ENCODE measurements at regions not wholly inside any gene's neighbourhood (a gene's known extent, or its start where the extent isn't known, plus 50 kb on each side); places are given as distances from the start of the nearest gene placed in this dataset.

DNA sequence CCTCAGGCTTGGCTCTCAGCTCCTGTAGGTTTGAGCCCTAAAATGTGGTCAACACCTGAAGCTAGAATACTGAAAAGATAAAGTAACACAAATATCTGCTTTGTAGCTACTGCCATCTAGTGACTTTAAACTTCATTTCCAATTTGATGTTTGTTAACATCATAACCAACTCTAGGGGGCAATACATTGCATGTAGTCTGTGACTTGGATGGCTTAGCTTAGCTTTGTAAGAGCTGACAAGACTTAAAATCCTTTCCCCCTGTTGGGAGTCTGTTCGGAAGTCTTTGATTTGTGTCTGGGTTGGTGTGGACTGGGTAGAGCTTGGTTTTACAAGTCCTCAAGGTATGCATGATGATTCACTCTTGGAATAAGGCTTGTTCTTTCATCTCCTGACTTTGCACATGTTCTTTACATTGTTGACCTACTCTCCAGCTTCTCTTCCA, 51.7 kb downstream of the SCN11A start:
- DNase-seq (ENCODE audit: low read depth), result peak; percentile 65

DNA sequence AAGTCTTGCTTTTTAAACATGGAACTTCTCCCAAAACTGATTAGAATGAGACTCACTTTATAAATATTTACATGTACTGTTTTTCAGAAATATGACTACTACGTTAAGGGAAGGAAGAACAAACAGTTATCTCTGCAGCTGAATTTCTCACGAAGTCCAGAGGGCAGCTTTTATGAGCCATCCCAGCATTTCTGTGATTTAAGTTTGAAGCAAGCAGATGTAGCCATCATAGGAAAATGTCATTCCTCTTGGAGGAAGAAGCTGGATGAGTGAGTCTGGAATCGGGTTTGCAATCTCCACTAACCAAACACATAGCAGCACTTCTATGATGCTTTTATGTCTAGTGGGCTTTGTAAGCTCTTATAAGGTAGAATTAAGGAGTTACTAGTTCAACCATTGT, 53.7 kb downstream of the SCN11A start:
- no peak for DNase-seq (ENCODE audit: low read depth)

DNA sequence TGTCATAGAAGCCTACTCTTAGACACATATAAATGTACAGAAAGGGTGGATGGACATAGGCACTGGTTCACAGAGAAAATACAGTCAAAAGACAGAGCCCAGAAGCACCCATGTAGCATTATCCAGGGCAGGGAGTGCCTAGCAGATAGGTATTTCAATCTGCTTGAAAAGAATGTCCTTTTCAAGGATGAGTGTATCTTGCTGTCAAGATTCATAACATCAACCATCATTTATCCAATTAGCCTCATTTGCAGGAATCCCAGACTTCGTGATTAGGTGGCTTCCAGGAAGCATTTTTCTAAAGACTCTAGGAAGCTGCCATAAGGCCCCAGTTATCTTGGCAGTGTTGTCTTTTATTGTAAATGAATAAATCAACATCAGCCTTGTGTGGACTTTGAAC, 55.6 kb downstream of the SCN11A start:
- no peak for DNase-seq (ENCODE audit: low read depth)

DNA sequence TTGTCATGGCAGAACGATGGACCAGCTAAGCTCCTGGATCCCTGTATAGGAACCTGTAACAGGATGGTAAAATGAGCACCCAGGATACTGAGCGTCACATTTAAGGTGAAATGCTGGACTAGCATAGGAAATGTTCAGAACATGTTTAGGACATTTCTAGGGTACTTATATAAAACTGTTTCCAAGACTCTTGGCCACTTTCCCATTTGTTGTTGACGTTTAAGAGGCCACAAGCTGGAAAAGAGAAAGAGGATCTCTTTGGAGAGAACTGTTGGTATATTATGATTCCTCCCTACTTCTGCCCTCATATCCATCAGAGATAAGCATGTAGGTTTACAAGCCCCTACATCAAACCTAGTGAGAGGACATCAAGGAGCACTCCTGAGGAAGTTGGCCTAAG, 57.5 kb downstream of the SCN11A start:
- no peak for DNase-seq (ENCODE audit: low read depth)

DNA sequence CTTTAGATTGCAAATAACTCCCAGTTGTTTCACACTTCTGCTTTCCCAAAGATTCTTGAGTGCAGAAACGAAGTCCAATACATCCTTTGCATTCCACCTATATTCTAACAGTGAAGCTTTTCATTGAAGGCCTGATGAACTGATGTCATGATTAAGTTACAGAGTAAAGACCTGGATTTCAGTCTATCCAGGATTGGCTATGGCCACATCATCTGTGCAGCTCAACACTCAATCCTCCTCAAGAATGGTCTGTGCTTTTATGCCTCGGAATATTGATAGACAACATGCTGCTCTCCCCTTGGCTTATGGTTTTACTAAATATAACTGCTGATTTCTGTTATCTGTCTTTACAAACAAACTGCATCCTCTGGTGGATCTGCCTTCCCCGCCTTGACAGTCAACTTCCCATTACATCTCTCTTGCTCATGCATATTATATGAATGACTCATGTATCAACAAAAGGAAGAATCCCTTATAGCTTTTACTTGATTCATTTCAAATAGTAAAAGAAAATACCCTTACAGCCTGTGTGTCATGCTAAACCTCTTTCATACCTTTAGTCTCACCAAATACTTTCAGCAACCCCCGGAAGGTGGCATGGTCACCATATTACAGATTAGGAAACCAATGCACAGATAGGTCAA, 59.5 kb downstream of the SCN11A start:
- DNase-seq (ENCODE audit: low read depth), result peak; percentile 72

DNA sequence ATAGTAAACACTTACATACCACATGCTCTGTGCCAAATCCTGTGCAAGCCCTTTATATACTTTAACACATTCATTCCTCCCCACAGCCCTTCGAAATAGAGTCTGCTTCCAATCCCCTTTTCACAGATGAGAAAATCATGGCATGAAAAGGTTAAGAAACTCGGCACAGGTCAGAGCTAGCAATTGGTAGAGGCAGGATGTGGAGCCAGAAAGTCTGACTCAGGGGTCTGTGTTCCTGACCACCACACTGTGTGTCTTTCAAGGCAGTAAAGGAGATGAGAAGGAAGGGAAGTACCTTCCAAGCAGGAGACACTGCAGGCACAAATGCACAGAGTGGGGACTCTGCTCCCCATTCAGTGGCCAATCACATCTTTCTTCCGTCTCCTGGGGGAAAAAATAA, 61.1 kb downstream of the SCN11A start:
- no peak for DNase-seq (ENCODE audit: low read depth)

DNA sequence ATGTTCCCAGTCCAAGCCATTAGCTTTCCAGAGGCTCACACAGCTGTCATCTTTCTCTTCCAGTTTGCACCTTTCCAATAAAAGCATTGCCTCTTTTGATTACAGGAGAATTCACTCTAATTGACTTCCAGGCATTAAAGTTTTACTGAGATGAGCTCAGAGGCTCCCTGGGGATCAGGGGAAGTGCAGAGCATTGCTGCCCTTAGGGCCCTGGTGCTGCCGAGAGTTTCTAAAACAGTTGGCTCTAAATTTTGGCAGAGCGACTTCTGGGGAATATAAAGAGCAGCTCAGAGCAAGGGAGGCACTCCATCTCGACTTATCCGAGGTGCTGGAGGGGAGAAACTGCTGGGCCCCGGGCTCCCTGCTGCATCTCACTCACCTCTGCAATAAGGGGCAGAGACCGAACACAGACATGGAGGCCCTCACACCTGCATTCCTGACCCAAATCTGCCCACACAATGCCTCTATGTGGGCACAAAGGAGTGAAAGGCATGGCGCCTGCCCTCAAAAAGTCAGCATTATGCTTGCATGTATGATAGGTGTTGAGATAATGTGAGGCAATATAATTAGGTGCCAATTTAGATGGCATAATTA, 61.7 kb downstream of the SCN11A start:
- no peak for DNase-seq (ENCODE audit: low read depth)

DNA sequence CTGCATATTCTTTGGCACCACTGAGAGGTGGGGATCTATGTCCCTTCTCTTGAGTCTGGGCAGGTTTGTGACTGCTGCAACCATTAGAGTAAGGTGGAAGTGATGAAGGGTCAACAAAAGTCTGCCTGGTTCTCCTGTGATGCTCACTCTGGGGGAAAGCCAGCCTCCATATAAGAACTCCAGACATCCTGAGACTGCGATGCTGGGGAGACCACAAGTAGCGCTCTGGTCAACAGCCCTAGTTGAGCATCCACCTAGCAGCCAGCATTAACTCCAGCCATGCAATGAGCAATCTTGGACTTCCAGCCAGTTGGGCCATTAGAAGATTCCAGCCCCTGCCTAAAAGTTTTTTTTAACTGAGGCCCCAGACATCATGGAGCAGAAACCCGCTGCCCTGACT, 62.8 kb downstream of the SCN11A start:
- DNase-seq (ENCODE audit: low read depth), result no peak

DNA sequence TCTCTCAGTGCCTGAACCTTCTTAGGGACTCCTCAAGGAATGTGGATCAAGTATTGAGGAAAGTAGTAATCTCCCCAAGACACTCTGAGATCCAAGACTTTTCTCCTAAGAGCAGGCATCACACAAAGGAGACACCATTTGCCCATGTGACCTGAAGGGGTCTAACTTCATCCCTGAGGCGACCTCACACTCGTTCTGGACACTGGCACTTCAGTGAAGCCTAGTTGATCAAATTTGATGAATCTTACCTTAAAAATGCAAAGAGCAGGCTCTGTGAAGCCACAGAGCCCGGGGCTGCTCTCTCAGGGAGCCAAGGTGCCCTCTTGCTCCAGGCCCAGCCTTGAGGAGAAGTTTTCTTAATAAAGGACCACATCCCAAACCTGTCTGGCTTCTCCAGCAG, 64.3 kb downstream of the SCN11A start:
- DNase-seq (ENCODE audit: low read depth), result no peak

DNA sequence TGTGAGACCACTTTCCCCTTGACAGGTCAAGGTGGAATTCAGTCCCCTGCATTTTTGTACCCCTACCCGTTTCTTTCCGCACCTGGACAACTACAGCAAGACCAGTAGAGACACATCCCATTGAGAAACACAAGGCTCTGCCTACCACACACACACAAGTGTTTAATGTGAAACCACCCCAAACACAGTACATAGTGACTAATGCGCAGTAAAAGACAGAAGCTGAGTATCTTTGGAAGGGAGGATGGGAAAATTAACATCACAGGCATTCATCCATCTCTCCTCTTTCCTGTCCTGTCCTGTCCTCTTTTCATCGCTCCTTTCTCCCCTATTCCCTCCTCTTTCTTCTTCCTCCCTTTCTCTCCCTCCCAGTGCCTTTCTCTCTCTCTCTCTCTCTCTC, 64.8 kb downstream of the SCN11A start:
- DNase-seq (ENCODE audit: low read depth), result no peak

DNA sequence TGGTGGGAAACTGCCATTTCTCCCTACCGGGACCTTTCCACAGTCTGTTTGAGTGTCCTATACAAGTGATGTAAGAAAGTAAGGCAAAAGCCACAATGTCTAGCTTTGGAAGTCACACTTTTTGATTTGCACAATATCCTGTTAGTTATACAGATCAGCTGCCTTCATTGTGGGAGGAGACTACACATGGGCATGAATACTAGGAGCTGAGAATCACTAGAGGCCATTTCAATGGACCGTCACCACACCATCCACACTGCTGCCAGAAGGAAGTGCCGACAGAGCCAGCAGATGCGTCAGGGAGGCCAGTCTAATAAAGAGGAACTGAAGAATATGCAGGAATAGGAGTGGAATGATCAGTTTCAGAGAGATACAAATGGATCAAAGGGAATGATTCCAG, 65.8 kb downstream of the SCN11A start:
- DNase-seq (ENCODE audit: low read depth), result no peak

DNA sequence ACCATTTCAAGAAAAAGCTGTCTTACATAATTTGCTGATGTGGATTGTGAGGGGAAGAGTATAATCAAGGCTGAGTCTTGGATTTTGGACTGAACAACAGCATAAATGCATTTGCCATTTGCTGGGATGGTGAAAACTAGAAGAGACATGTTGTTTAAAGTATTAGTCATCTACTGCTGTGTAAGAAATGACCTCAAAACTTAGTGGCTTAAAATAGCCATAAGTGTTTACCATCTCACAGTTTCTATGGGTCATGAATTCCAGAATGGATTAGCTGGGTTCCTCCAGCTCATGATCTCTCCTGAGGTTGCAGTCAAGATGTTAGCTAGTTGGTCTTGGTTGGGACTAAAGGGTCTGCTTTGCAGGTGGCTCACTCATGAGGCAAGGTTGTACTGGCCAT, 66.2 kb downstream of the SCN11A start:
- peak; percentile 21 for DNase-seq (ENCODE audit: low read depth)

DNA sequence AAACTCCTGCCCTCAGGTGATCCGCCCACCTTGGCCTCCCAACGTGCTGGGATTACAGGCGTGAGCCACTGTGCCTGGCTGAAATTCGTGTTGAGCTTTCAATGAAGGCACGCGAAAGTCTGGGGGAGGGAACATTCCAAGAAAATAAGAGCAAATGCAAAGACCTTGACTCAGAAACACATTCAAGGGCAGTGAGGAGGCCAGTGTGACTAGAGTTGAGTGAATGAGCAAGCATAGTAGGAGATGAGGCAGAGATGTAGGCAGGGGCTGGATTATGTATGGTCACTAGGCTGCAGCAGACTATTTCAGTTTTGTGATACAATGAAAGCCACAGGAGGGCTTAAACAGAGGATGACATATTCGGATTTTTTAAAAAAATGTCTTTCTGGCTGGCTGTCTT, 67.0 kb downstream of the SCN11A start:
- DNase-seq (ENCODE audit: low read depth), result no peak

DNA sequence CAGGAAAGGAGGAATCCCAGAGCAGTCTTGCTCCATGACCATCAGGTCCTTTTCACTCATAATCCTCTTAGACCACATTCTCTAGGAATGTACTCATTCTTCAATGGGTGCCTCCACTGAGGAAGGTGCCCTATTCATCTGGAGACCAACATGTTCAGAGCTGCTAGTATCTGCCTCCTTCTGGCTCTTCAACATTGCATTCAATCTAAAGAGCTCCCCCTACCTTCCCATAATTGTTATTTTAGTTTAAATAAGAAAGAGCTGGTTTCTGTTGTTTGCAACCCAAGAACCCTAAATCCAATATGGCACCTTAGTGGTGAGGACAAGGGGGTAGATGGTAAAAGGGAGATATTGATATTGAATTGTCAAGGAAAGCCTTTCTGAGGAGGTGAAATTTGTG, 67.6 kb downstream of the SCN11A start:
- no peak for DNase-seq (ENCODE audit: low read depth)

DNA sequence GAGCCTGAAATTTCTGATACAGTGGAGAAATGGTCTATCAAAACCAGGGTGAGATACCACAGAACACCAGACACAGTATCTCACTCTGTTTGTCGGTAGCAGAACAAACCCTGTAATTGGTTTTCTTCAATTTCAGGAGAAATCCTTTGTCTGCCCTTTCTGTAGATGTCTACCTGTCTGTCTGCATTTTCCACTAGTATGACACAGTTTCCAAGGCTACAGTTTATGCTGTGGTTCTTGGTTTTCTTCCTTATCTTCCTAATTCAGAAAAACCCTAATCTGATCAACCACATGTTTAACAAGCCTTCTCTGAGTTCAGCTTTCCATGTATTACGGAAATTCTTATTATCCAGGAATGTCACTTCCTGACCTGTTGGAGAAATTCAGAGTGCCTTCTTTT, 70.8 kb downstream of the SCN11A start:
- no peak for DNase-seq (ENCODE audit: low read depth)

DNA sequence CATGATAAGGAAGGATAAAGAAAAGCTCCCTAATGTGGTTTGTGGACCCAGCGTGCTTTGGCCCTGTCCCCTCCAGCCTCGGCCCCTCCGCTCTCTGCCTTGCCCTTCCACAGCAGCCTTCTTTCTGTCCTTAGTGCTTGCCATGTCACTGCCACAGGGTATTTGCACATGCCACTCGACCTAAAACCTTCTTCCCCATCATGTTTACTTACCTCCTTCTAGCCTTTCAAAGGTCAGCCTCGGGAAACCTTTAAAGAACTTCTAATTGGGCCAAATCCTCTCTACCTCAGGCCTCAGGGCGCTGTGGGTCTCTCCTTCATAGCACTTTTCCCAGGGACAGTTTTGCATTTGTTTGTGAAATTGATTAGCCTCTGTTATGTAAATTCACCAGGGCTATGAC, 73.0 kb downstream of the SCN11A start:
- no peak for DNase-seq (ENCODE audit: low read depth)

DNA sequence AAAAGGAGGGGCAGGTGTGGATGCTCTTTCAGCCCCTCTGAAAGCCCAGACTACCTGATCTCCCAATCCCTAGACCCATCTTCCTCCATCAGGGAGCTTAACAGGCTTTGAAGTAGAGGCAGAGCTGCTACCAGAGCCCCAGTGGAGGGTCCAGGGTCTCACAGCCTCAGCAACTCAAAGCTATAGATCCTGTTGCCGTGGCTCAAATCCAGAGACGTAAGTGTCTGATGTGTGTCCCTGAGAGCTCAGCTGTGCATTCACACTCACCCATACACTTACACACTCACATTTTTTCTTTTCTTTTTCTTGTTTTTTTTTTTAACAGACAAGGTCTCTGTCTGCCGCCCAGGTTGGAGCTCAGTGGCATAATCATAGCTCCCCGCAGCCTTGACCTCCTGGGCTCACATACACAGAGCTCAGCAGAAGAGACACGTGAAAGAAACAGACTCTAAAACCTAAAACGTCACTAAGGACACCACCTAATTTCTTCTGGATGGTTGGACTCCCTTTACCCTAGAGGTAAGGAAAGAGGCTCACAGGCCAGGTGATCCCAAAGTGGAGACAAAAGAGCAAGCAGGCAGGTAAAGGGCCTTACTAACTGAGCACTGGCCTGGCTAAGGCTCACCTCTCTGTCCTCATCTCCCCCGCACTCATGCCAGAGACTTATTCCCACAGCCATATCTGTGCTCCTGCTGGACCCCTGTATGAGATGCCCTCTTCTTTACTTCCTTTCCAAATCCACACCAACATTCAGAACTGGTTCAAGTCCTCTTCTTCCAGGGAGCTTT, 80.7 kb downstream of the SCN11A start:
- DNase-seq (ENCODE audit: low read depth), result no peak

DNA sequence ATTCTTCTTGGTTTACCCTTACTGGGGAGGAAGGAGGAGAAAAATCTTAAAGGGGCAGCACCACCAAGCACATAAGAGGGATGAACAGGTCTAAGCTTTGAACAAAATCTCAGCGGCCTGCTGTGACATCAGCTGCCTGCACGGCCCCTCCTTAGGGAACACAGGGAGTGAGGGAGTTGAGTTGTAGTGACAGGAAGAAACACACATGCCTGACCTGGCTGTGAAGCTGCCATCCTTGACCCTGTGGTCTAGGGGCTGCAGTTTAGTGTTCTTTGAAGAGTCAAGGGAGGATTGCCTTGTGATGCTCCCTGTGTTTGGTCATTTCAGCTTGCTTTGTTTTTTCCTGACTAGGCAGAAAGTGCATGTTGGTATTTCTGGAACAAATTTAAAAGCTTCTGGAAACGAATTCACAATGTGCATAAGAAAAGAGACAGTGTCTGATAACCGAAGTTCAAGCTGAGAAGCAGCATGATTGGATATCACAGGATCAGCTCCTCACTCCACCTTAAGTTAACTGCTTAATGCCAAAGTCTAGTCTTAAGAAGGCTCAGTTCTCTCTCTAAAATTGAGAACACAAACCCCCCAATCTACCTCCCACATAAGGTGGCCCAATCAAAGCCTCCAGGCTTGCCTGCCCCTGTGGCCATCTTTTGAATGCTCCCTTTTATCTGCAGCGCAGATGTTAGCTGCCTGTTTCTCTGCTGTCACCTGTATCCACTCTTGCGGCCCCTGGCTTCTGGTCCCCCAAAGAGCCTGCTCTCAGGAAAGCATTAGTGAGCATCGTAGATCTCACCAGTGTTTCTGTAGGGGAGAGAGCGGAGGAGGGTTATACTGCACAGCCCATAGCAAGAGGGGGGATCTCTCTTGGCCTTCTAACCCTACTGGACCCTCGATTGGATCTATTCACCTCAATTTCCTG, 82.2 kb downstream of the SCN11A start:
- no peak for DNase-seq (ENCODE audit: low read depth)

DNA sequence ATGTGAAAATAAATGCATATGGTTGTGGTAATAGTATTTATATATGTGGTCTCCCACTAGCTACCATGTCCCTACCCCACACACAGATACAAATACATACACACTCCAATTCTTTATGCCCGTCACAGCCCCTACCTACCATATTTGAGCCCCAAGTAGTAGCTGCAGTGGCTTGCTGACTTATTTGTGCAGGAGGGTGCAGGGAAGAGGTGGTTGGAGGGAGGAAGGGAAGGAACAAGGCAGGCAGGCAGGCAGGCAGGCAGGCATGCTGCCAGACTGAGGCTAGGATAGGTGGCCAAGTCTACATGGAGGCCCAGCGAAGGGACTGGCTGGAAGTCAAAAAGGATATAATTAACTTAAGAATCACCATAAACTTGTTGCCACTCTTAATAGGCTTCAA, 82.9 kb downstream of the SCN11A start:
- no peak for DNase-seq (ENCODE audit: low read depth)

DNA sequence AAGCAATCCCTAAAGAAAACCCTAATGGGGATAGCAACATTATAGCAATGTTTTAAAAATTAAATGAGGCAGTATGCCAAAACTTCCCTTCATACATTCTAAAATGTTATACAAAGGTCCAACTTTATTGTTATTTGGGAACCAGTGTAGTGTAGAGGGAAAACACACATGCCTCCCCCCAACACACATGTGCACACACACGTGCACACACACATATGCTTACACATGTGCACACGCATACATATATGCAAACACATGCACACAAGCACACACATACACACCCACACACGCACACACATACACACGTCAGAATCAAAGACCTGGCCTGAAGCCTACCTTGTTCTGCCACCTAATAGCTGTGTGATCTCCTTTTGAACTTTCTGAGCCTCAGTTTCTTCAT, 83.3 kb downstream of the SCN11A start:
- no peak for DNase-seq (ENCODE audit: low read depth)

DNA sequence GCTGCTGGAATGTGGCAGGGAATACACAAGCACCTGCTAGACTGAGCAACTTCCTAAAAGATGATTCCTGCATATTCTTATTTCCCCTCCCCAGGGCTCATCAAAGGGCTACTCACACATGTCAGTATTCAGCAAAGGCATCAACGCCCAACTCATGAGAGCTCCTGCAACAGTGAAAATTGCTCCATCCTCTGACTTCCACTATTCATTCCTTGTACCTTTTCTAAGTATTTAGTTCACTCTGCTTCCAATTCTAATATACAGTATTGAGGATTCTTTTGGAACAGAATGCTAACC, 84.1 kb downstream of the SCN11A start:
- DNase-seq (ENCODE audit: low read depth), result no peak

DNA sequence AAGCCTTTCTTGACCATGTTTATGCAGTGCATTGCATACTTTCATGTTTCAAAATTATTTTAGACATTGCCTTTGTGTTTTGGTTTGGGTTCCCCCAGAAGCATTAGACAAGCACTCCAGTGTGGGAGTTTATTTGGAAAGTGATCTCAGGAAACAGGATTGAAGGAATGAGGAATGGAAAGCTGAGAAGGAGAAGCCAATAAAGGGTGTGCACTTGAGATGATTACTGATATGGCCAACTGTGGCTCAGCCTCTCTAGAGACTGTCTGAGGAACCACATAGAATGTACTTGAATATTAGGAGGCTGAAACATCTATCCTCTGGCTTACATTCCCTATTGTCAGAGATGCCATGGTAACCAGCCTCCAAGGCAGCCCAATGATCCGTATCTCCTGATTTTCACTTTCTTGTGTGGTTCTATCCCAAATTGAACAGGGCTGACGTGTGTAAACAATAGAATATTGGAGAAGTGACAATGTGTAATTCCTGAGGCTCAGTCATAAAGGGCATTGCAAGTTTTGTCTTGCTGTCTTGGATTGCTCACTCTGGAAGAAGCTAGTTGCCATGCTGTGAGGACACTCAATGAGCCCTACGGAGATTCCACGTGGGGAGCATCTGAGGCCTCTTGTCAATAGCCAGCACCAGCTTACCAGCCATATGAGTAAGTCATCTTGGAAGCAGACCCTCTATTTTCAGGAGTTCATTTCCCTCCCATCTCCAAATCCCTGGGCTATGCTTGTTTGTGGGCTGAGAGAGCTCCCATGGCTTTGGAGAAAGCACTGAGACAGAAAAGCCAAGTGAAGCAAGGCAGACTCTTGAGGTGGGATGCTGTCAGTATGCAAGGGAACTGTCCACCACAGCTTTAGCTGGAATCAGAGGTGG, 84.7 kb downstream of the SCN11A start:
- DNase-seq (ENCODE audit: low read depth), result no peak
